ENCODE measurements at regions not wholly inside any gene's neighbourhood (a gene's known extent, or its start where the extent isn't known, plus 50 kb on each side); places are given as distances from the start of the nearest gene placed in this dataset.

DNA sequence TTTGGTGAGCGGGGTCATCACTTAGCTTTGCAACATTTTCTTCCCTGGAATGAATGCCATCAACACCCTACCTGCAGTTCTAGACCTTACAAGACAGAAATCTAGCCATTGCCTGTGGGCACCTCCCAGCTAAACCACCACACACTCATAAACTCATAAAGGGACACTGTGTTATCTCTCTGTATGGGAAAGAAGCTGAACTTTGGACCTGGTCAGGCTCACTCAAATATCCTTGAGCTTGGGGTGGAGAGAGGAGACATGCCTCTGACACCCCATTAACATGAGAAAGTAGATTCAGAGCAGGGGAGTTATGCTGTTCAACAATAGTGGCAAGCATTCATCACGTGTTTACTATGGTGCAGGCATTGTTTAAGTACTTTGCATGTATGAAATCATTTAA, 205.6 kb downstream of the ZNF462 start:
- Histone ChIP-seq H4K20me1 (ENCODE audit: control insufficient read depth, extremely low read depth, insufficient read depth, low read length) (no peaks in the 10 kb centered on the region), H2AFZ (ENCODE audit: low read length) (no peak overlapping the region), H3K27me3 (ENCODE audit: control insufficient read depth, insufficient read depth, low read length) (no peaks in the 10 kb centered on the region), H3K4me1 (ENCODE audit: control insufficient read depth, extremely low read depth, insufficient read depth, low read length) (no peaks in the 10 kb centered on the region), H3K4me3 (replicated peaks in 1 of 4; ENCODE audit: control extremely low read depth in 1 of 4, insufficient read depth in 1 of 4, low read depth in 3 of 4, low read length in 4 of 4) (no peak overlapping the region), H3K9me3 (ENCODE audit: control insufficient read depth, insufficient read depth, low read depth, low read length) (no peaks in the 10 kb centered on the region), H3K27ac (ENCODE audit: insufficient read depth, low read length) (no peak overlapping the region), H3K4me2 (ENCODE audit: extremely low read depth, insufficient read depth, low read length) (no peak overlapping the region), H3K9ac (ENCODE audit: insufficient read depth, low read length) (no peak overlapping the region), H3K79me2 (ENCODE audit: control insufficient read depth, insufficient read depth, low read length) (no peaks in the 10 kb centered on the region), H3K36me3 (ENCODE audit: control insufficient read depth, insufficient read depth, low read length) (no peaks in the 10 kb centered on the region)
- TF ChIP-seq, protein P1, sequence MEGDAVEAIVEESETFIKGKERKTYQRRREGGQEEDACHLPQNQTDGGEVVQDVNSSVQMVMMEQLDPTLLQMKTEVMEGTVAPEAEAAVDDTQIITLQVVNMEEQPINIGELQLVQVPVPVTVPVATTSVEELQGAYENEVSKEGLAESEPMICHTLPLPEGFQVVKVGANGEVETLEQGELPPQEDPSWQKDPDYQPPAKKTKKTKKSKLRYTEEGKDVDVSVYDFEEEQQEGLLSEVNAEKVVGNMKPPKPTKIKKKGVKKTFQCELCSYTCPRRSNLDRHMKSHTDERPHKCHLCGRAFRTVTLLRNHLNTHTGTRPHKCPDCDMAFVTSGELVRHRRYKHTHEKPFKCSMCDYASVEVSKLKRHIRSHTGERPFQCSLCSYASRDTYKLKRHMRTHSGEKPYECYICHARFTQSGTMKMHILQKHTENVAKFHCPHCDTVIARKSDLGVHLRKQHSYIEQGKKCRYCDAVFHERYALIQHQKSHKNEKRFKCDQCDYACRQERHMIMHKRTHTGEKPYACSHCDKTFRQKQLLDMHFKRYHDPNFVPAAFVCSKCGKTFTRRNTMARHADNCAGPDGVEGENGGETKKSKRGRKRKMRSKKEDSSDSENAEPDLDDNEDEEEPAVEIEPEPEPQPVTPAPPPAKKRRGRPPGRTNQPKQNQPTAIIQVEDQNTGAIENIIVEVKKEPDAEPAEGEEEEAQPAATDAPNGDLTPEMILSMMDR (conservative IDR thresholded peaks at IDR 0.05 in 1 of 2, IDR thresholded peaks at IDR 0.05 in 1 of 2; ENCODE audit: low read depth in 1 of 2, low read length in 2 of 2) = no peak
- no peak for TF ChIP-seq EZH2 (IDR thresholded peaks at IDR 0.05; ENCODE audit: low read length, missing control alignments)
- DNase-seq (ENCODE audit: low read depth in 2 of 2) = no peak

DNA sequence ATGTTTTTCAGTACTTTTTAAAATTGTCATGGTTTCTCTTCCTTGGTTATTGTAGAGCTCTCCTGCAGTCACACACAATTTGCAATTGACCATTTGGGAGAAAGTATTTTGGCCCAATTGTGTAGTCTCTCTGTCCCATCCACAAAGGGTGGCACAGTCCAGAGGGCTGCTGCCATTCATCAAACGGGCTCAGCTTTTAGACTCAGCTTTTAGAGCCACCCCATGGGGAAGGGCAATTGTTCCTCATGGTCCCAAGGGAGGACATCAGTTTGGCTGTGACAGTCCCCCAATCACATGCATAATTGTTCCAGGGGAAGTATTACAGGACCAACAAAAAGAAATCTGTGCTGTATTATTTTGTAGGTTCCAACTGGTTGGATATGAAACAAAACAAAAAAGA, 207.6 kb downstream of the ZNF462 start:
- Histone ChIP-seq H3K4me1 (ENCODE audit: control insufficient read depth, extremely low read depth, insufficient read depth, low read length) (no peaks in the 10 kb centered on the region), H3K9me3 (ENCODE audit: control insufficient read depth, insufficient read depth, low read depth, low read length) (no peaks in the 10 kb centered on the region), H3K27me3 (ENCODE audit: control insufficient read depth, insufficient read depth, low read length) (no peaks in the 10 kb centered on the region), H4K20me1 (ENCODE audit: control insufficient read depth, extremely low read depth, insufficient read depth, low read length) (no peaks in the 10 kb centered on the region), H3K36me3 (ENCODE audit: control insufficient read depth, insufficient read depth, low read length) (no peaks in the 10 kb centered on the region), H3K27ac (ENCODE audit: insufficient read depth, low read length) (no peak overlapping the region), H3K79me2 (ENCODE audit: control insufficient read depth, insufficient read depth, low read length) (no peaks in the 10 kb centered on the region), H3K9ac (ENCODE audit: insufficient read depth, low read length) (no peak overlapping the region), H3K4me2 (ENCODE audit: extremely low read depth, insufficient read depth, low read length) (no peak overlapping the region), H2AFZ (ENCODE audit: low read length) (no peak overlapping the region), H3K4me3 (replicated peaks in 1 of 4; ENCODE audit: control extremely low read depth in 1 of 4, insufficient read depth in 1 of 4, low read depth in 3 of 4, low read length in 4 of 4) (no peak overlapping the region)
- no peak for DNase-seq (ENCODE audit: low read depth in 2 of 2)
- no peak for TF ChIP-seq EZH2 (IDR thresholded peaks at IDR 0.05; ENCODE audit: low read length, missing control alignments)

DNA sequence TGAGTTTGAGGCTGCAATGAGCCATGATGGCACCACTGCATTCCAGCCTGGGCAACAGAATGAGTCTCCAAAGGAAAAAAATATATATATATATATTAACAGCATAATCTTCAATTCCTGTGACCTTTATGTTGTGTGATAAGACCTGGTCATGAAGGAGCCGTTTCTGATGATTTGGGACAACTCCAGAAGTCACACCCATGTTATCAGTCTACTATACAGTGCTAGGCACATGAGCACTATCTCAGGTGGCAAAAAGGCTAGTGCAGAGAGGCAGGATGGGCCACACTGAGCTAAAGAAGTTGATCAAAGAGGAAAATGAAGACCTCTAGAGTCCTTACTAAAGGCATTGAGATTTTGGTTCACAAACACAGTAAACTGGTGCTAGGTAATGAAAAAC, 205.0 kb upstream of the RAD23B start:
- no peak overlapping the region for H3K9ac ChIP-seq (ENCODE audit: insufficient read depth, low read length)
- H3K4me2 ChIP-seq (ENCODE audit: extremely low read depth, insufficient read depth, low read length) = no peak overlapping the region
- no peak overlapping the region for H2AFZ ChIP-seq (ENCODE audit: low read length)
- no peaks in the 10 kb centered on the region for H4K20me1 ChIP-seq (ENCODE audit: control insufficient read depth, extremely low read depth, insufficient read depth, low read length)
- no peak for DNase-seq (ENCODE audit: low read depth in 2 of 2)
- no peak overlapping the region for H3K4me3 ChIP-seq (replicated peaks in 1 of 4; ENCODE audit: control extremely low read depth in 1 of 4, insufficient read depth in 1 of 4, low read depth in 3 of 4, low read length in 4 of 4)
- H3K9me3 ChIP-seq (ENCODE audit: control insufficient read depth, insufficient read depth, low read depth, low read length) = no peaks in the 10 kb centered on the region
- H3K36me3 ChIP-seq (ENCODE audit: control insufficient read depth, insufficient read depth, low read length) = no peaks in the 10 kb centered on the region
- no peak overlapping the region for H3K27ac ChIP-seq (ENCODE audit: insufficient read depth, low read length)
- H3K4me1 ChIP-seq (ENCODE audit: control insufficient read depth, extremely low read depth, insufficient read depth, low read length) = no peaks in the 10 kb centered on the region
- H3K79me2 ChIP-seq (ENCODE audit: control insufficient read depth, insufficient read depth, low read length) = no peaks in the 10 kb centered on the region
- no peaks in the 10 kb centered on the region for H3K27me3 ChIP-seq (ENCODE audit: control insufficient read depth, insufficient read depth, low read length)
- TF ChIP-seq, protein P1 (conservative IDR thresholded peaks at IDR 0.05 in 1 of 2, IDR thresholded peaks at IDR 0.05 in 1 of 2; ENCODE audit: low read depth in 1 of 2, low read length in 2 of 2) = no peak
- no peak for TF ChIP-seq EZH2 (IDR thresholded peaks at IDR 0.05; ENCODE audit: low read length, missing control alignments)
